ENCODE measurements at regions not wholly inside any gene's neighbourhood (a gene's known extent, or its start where the extent isn't known, plus 50 kb on each side); places are given as distances from the start of the nearest gene placed in this dataset.

DNA sequence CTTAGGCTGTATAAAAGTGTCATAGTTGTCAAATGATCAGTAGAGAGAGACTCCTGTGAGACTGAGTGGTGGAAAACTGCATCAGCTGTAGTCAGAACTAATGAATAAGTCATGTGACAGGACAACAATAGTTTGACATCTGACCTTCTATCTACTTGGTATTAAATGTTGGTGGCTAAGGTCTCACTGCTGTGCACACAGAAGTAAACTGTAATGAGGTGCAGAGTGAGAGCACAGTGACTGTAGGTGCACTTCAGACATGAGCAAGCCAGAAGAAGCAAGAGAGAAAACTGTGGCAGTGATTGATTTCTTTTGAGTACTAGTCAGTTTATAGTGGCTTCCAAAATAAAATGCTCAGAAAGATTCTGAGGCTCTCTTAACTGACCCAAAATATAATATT lies 803.6 kb downstream of the RAPGEF2 start:
- ATAC-seq (no peak), DNase-seq (ENCODE audit: low read depth, low spot score) (no peak)
- POLR2A ChIA-PET: no interaction called here
- H3K9me3 ChIP-seq (ENCODE audit: control insufficient read depth, insufficient read depth, low read depth, low read length): no peaks in the 10 kb centered on the region
- no peaks in the 10 kb centered on the region for H3K4me1 ChIP-seq (ENCODE audit: control insufficient read depth, insufficient read depth, low read length)
- TF ChIP-seq POLR2AphosphoS5 (IDR thresholded peaks at IDR 0.05; ENCODE audit: low read depth, low read length) (no peak), SIN3A (IDR thresholded peaks at IDR 0.05; ENCODE audit: borderline replicate concordance, insufficient read depth, low read depth, low read length) (no peak), TCF7L2 (IDR thresholded peaks at IDR 0.05; ENCODE audit: low read depth, low read length) (no peak)
- TF ChIP-seq, protein P1, sequence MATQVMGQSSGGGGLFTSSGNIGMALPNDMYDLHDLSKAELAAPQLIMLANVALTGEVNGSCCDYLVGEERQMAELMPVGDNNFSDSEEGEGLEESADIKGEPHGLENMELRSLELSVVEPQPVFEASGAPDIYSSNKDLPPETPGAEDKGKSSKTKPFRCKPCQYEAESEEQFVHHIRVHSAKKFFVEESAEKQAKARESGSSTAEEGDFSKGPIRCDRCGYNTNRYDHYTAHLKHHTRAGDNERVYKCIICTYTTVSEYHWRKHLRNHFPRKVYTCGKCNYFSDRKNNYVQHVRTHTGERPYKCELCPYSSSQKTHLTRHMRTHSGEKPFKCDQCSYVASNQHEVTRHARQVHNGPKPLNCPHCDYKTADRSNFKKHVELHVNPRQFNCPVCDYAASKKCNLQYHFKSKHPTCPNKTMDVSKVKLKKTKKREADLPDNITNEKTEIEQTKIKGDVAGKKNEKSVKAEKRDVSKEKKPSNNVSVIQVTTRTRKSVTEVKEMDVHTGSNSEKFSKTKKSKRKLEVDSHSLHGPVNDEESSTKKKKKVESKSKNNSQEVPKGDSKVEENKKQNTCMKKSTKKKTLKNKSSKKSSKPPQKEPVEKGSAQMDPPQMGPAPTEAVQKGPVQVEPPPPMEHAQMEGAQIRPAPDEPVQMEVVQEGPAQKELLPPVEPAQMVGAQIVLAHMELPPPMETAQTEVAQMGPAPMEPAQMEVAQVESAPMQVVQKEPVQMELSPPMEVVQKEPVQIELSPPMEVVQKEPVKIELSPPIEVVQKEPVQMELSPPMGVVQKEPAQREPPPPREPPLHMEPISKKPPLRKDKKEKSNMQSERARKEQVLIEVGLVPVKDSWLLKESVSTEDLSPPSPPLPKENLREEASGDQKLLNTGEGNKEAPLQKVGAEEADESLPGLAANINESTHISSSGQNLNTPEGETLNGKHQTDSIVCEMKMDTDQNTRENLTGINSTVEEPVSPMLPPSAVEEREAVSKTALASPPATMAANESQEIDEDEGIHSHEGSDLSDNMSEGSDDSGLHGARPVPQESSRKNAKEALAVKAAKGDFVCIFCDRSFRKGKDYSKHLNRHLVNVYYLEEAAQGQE (IDR thresholded peaks at IDR 0.05; ENCODE audit: insufficient read depth in 1 of 2, low read depth in 2 of 2, low read length in 1 of 2): no peak
- TF ChIP-seq, protein P2, sequence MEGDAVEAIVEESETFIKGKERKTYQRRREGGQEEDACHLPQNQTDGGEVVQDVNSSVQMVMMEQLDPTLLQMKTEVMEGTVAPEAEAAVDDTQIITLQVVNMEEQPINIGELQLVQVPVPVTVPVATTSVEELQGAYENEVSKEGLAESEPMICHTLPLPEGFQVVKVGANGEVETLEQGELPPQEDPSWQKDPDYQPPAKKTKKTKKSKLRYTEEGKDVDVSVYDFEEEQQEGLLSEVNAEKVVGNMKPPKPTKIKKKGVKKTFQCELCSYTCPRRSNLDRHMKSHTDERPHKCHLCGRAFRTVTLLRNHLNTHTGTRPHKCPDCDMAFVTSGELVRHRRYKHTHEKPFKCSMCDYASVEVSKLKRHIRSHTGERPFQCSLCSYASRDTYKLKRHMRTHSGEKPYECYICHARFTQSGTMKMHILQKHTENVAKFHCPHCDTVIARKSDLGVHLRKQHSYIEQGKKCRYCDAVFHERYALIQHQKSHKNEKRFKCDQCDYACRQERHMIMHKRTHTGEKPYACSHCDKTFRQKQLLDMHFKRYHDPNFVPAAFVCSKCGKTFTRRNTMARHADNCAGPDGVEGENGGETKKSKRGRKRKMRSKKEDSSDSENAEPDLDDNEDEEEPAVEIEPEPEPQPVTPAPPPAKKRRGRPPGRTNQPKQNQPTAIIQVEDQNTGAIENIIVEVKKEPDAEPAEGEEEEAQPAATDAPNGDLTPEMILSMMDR (IDR thresholded peaks at IDR 0.05): no peak
- H3K27ac ChIP-seq (ENCODE audit: low read length): no peak overlapping the region
- intact Hi-C loops (cut with micrococcal nuclease; ENCODE audit: unreplicated experiment): no loop called here
- in situ Hi-C loops (cut with HindIII; ENCODE audit: low pct_unique_long_range_greater_than_20kb, low sequenced_read_pairs): no loop called here
- BruUV-seq (replicated peaks): no TSS peak
- H3K4me3 ChIP-seq (ENCODE audit: low read depth in 2 of 2, low read length in 2 of 2): no peak overlapping the region
- no peaks in the 10 kb centered on the region for H3K36me3 ChIP-seq (ENCODE audit: control insufficient read depth, insufficient read depth, low read length)
- CTCF ChIA-PET: no interaction called here
- no peaks in the 10 kb centered on the region for H3K27me3 ChIP-seq (ENCODE audit: control insufficient read depth, insufficient read depth, low read length)

DNA sequence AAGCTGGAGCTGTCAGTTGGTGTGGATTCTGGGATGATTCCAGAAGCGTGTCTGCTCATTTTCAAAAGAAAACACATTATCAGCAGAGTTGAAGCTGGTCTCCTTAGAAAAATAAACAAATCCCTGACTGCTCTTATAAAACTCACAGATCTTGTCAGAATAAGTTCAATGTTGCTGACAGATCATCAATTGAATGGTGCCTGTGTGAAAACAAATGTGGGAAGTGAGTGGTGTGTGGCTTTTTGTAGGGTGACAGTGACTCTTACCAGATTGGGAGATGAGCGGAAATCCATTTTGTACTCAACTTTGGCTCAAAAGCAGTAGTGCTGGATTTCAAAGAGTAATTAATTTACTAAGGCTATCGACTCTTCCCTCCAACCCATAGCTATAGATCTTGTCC lies 807.8 kb downstream of the RAPGEF2 start:
- DNase-seq (ENCODE audit: low read depth, low spot score) (no peak), ATAC-seq (no peak)
- CTCF ChIA-PET: no interaction called here
- Histone ChIP-seq H3K36me3 (ENCODE audit: control insufficient read depth, insufficient read depth, low read length) (no peaks in the 10 kb centered on the region), H3K27me3 (ENCODE audit: control insufficient read depth, insufficient read depth, low read length) (no peaks in the 10 kb centered on the region), H3K27ac (ENCODE audit: low read length) (no peak overlapping the region), H3K4me3 (ENCODE audit: low read depth in 2 of 2, low read length in 2 of 2) (no peak overlapping the region), H3K9me3 (ENCODE audit: control insufficient read depth, insufficient read depth, low read depth, low read length) (no peaks in the 10 kb centered on the region), H3K4me1 (ENCODE audit: control insufficient read depth, insufficient read depth, low read length) (no peaks in the 10 kb centered on the region)
- in situ Hi-C loops (cut with HindIII; ENCODE audit: low pct_unique_long_range_greater_than_20kb, low sequenced_read_pairs) (no loop called here), intact Hi-C loops (cut with micrococcal nuclease; ENCODE audit: unreplicated experiment) (no loop called here)
- no peak for TF ChIP-seq SIN3A (IDR thresholded peaks at IDR 0.05; ENCODE audit: borderline replicate concordance, insufficient read depth, low read depth, low read length)
- TF ChIP-seq POLR2AphosphoS5 (IDR thresholded peaks at IDR 0.05; ENCODE audit: low read depth, low read length): no peak
- TF ChIP-seq, protein P1 (IDR thresholded peaks at IDR 0.05; ENCODE audit: insufficient read depth in 1 of 2, low read depth in 2 of 2, low read length in 1 of 2): no peak
- no peak for TF ChIP-seq TCF7L2 (IDR thresholded peaks at IDR 0.05; ENCODE audit: low read depth, low read length)
- TF ChIP-seq, protein P2 (IDR thresholded peaks at IDR 0.05): no peak
- no TSS peak for BruUV-seq (replicated peaks)
- POLR2A ChIA-PET: no interaction called here

Measured in Panc1 (cell line).